Dermis microvascular lymphatic vessel endothelial cell (primary cell): ENCODE measurements at regions not wholly inside any gene's neighbourhood (a gene's known extent, or its start where the extent isn't known, plus 50 kb on each side); places are given as distances from the start of the nearest gene placed in this dataset.

Source experiments
- DNase-seq, 2 donors: peaks; one replicate each; pipeline versions ENCODE4 v3.0.0 to v3.0.0-alpha.2; 2010; ENCODE audit warnings: low read depth in 2 of 2

DNA sequence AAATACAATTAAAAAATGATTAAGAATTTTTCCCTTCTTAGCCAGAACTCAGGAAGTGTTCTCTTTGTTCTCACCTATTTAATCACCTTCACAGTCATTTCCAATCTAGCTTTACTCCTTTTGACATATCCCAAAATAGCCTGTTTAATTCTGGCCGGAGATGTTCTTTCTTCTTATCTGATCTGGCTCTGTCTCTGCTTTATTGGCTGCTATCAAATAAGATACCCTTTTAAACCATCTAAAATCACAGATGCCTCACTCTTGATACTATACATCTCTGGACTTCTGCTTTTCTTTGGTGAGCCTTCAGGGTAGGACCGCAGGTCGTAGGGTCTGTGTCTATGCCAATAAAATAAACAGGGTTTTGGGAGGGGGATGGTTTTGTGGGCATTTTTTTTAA lies 319.2 kb upstream of the SEMA6D start:
- no peak for DNase-seq

DNA sequence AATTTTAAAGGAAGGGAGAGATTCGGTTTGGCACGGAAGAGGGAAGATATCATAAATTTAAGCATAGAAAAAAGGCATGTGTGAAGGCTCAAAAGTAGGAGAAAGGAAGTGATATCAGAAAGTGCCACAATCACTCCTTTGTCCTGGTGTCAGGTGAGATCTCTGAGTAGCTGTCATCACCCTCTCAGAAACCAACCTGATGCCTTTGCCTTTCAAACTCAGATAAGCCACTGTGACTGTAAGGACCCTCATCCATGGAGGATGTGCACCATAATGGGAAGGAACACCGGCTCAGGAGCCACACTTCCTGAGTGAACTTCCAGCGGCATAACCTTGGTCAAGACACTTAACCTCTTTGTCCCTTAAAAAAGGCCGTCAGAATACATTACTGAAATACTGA lies 318.7 kb upstream of the SEMA6D start:
- DNase-seq, result no peak

DNA sequence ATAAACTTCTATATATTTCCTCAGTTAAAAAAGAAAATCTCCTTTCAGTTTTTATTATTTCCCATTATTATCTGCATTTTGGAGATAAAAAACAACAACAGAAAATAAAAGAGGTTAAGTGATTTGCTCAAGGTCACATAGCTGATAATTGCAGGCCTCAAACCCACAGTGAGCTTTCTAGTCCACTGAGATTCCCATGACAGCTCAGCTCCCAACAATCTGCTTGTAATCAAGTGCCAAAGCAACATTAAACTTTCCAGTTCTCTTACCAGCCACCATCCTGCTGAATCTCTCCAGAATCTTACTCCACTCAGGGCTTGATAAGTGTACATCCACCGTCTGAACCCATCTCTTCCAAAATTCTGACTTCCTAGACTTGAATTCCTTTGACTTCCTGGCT lies 318.2 kb upstream of the SEMA6D start:
- no peak for DNase-seq

DNA sequence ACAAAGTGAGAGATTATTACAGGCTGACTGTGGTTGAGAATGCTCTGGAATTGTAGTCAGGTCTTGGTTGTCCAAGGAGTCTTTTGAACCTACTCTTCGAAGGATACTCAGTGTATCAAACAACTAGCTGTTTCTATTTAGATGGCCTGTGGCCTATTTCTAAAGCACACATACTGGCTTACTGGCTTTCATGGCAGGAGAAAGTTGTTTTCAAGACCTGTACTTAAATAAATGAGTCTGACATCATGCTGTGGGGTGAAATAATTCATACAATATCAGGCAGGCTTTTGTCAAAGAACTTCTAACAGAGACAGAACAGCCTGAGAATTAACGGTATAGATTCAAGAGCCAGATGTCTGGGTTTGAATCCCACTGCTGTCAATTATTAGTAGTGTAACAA lies 316.7 kb upstream of the SEMA6D start:
- DNase-seq, result no peak

DNA sequence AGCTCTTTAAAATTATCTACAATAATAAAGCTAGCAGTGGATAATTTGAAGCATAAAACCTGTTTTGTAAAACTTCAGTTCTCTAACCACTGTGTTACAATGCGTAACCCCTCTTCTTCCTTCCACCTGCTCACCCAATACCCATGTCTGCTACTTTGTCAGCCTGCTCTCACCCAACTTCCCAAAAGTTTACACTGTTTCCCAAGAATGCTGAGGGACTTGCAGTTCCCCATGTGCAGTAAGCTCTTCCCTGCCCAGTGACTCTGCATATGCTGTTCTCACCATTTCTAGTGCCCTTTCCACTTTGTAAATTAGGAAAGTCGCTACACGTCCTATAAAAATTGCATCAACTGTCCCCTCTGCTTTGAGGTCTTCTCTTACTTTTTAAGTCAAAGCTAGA lies 315.9 kb upstream of the SEMA6D start:
- no peak for DNase-seq

DNA sequence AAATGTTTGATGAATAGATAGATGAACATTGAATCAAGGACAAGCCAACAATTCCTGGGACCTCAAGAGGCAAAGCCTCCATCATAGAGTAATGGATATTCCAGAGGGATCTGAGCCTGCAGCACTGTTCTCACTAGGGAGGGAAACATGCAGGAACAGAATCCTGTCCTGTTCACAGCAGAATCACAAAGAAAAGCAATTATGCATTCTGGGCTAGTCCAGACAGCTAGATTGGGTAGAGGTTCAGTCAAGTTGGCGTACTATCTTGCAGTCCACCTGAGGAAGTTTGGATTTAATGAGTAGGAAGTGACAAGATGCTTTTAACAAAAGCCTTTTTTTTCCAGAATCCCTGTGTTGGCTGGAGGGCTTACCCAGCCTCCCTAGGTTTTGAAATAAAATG lies 314.5 kb upstream of the SEMA6D start:
- DNase-seq, result no peak

DNA sequence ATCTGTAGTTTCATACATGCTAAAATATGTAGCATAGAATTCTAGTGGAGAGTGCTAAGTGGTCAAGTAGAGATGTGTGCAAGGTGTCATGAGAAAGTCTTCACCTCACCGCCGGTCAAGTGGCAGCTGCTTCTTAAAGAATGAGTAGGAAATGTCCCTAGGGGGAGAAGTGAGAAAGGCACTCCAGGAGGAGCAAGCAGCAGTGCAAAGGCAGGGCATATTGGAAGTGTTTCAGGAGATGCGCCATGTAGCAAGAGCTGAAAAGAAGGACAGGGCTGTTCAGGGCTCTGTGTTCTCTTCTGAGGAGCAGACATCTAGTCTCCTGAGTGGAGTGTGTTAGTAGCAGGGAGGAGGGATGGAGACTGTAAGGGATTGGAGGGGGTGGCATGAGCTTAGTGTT lies 312.4 kb upstream of the SEMA6D start:
- DNase-seq, result no peak

DNA sequence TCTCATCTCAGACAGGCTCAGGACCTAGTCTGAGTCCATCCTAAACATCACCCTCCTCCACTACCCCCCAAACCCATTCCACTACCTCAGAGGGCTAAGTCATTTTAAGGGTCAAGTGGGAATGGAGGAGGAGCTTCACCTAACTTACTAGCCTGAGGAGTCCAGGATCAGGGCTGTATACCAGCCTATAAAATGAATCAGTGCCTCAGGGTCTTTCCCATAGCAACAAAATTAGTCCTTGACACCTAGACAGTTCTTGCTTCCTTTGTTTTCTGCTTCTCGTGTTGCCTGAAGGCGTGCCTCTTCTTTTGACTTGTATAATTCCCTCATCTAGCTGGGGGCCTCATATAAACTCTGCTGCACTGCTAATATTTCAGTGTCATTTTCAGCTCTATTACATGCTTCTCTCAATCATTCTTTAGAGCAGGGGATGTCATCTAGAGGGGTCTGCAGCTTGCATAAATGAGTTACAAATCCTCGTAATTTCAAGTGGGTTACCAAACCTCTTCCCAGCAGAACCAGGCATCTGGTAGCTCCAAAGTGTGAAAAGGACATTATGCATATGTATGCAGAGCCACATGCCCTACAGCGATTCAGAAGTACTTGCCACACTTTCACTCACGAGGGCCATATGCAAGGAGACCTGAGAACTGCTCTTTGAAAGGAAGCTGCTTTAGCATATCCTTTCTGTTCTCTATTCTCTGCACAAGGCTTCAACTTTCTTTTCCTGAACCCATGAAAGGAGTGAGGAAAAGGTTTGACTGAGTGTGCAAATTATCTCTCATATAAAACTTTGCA lies 311.7 kb upstream of the SEMA6D start:
- DNase-seq, result no peak

DNA sequence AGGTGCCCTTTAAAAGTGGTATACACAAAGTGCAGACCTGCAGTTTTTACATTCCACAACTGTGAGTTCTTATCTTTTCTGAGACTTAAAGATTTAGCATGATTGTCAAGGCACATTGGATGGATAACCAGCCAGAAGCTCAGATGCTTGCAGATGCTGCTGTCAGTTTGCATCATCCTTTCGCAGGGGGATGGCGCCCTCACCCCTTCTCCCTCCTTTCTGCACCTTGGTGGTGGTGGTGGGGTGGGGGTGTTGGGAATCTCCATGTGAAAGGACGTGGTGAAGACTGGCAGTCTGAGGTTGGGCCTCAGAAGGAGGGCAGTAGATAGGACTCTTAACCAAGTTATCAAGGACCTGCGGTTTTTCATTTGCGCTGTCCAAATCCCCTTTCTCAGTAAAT lies 309.6 kb upstream of the SEMA6D start:
- no peak for DNase-seq

DNA sequence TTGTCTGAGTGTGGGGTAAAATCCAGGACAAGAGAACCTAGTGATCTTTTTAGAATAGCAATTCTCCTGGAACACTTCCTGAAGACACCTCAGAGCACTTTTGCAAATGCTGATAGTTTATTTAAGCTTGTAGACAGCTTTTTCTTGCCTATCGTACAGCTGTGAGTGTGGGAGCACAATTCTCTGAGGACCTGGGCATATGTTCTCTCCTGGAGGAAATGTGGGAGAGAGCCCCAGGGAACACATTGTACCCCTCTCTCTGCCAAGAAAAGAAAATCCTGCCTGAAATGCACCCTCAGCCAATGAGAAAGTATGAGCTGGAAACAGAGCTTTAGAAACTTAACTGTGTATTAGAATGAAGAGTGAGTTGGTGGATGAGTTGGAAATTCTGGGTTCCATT lies 308.3 kb upstream of the SEMA6D start:
- DNase-seq, result no peak

DNA sequence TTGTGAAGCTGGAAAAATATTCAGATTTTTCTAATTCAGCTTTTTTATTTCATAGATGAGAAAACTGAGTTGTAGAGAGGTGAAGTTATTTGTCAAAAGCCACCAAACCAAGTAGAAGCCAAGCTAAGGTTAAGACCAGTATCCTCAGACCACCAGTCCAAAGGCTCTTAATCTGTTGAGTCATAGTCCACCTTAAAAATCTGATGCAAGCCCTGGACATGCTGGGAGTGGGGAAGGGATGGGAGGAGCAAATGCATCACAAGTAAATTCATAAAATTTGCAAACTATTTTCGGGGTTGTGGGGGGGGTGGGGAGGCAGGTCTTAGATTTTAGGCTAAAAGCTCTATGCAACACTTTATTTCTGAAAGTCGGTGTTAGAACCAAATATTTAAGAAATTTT lies 307.7 kb upstream of the SEMA6D start:
- DNase-seq, result no peak

DNA sequence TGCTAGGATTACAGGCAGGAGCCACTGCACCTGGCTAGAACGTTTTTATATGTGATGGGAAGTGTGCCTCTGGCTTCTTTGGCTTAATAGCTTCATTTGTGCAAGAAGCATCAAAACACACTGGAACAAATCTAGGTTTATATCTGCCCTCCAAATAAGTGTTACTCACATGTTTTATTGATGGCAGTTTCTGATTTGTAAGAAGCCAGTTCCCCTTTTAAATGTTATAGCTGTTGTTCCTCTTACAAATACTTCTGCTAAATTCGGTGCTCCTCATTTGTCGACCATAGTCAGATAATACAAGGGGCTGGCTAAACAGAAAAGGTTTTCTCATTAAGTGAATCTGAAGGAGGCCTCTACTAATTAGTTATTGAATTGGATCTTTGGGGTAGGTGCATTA lies 307.1 kb upstream of the SEMA6D start:
- no peak for DNase-seq

DNA sequence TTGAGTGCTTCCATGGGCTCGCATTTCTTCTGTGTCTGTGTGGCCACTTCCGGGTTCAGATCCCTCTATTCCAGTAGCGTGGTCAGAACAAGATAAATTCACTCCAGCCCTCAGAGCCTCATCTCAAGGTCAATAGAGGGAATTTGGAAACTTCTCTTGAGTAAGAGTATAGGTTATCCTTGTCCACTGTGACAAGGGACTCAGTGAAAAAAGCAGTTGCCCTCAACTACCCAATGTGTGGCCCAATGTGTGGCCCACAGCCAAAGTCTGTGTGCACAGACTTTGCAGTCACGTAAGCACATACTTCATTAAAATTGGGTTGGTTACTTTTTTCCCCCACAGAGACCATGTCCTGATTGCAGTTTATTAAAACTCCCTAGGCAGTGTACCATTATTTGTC lies 305.6 kb upstream of the SEMA6D start:
- no peak for DNase-seq

DNA sequence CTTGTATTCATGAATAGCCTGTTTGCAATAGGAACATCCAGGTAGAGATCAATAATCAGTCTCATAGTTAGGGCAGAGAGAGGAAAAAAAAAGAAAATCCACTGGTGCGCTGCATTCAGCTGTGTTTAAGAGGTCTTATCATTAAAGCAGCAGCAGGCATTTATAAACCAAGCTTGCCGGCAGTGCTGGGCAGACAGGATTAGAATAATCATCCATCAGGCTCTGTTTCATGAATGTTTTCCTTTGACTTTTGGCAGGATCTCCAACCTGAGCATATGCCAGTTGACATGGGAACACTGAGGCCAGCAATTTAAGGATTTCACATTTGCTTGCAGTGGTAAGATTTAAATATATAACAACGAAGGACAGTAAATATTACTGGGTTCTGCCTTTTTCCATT lies 305.2 kb upstream of the SEMA6D start:
- no peak for DNase-seq

DNA sequence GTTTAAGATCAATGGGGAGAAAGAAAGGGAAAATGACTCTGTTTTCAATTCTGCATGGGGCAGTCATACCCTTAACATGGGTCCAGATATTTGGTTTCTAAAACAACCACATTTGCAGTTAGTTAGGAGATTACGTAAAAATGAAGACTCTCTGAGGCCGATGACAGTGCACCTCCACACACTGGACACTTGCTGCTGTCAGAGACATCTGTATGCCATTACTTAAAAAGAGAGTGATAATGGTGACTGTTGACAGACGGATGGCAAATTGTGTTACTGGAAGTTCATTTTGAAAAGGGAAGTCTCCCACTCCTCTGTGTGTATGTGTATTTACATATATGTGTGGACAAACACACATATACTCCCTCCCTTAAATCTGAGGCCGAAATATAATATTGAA lies 304.5 kb upstream of the SEMA6D start:
- DNase-seq, result no peak

DNA sequence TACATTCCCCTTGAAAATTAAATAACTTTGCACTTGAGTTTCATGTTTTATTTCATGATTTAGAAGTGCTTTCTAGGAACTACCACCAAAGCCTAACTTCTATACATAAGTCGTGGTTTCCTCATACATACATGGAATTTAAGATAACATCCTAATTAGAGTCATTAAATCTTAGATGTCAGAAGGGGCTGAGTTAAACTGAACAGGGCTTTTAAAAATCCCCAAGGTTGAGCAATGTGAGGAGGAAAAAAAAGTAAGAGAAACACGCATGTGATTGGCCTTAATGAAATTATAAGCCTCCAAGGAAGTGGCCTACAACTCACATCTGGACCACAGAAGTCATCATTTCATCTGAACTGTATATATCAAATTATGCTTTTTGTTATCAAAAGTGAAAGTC lies 303.1 kb upstream of the SEMA6D start:
- DNase-seq, result no peak

DNA sequence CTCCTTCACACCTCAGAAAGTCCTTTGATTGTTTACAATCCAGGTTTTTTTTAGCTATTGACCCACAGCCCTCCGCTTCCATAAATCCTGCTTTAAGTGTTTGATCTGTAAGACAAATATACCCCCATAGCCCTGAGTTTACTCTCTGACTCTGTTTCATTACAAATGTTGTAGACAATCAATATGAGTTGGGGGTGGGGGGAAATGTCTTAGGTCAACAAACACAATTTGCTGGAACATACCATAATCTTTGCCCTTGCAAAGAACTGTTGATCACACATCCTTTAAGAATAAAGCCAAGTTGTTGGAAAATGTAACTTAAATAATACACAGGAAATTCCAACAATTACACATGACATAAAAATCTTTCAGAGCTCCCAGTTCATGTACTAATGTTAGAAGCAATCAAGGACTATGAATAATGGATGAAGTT lies 301.8 kb upstream of the SEMA6D start:
- peak in 1 of 2 donors; percentile 82 for DNase-seq

DNA sequence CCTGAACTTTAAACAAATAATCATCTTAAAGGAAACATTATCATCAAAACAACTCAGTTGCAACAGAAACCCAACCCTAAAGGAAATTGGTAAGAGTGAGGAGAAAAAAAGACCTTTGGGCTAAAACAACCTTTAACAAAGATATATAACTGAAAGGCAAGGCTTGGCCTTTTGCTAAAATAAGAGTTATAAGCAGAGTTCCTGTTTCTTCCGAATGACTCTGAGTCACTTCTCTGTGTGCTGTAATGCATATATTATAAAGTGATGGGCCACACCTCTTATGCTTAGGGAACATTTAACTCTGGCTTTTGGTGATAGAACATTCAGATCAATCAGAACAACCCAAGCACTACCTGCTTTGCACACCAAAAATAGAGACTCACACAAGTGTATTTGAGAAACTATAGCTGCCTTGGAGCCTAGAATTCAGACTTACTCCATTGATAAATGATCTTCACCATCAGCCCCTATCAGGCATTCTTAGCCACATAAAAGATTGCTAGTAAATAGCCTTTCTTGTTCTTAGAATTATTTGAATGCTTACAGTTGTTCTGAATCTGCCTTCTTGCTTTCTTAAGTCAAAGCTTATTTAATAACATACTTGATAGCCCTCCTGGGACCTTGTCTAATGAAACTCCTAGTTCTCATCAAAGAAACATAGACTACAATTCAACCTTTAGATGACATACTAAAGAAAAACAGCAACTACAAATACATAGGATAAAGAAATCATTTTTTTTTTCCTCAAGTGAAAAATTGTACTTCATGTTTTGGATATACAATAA lies 294.2 kb upstream of the SEMA6D start:
- DNase-seq, result peak in 1 of 2 donors; percentile 66

DNA sequence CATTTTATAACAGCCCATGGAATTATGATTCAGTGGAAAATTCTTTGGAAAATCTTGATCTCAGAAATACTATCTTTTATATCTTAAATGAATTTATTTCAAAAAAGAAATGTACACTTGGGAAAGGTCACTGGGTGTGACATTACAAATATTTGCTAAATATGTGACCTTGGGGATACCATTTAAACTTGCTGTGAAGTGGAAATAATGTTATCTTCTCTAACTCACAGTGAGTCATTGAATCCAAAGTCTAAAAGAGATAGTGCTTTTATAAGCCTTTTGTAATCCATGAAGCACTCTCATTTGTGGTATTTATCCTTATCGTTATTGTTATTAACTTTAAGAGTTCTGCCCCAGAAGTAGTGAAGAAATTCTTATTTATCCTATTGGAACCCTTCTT lies 289.8 kb upstream of the SEMA6D start:
- DNase-seq, result no peak

DNA sequence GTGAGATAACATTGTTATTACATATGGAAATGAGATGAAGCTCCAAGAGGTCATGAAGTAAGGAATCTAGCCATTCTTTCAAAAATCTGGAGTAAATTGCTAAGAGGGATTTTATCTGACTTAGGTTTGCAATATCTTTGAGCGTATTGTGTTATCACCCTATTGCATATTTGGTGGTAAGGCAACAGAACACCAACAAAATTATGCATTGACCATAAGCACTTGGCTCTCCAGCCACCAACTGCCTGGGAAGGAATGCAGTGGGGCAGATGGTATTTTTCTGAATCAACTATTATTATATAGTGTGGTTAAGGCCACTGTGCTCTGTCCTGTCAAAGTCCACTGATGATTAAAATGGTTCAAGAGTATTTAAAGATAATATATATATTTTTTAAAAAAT lies 287.9 kb upstream of the SEMA6D start:
- DNase-seq, result no peak

DNA sequence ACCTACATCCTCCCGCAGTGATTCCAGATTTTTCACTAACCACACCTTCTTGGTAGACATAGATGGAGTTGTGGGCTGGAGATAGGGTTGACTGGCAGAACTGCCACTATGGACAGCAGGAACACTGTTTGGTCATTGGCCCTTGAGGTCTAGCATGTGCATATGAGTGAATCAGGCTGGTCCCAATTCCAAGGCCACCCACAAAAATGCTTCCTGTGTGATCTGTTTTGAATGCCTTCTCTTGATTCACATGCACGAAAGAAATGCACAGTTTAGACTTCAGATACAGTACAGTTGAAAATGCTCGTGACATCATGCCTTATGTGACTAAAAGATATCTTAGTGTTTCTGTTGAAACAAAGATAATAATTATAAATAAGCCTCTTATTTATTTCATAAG lies 285.8 kb upstream of the SEMA6D start:
- no peak for DNase-seq

DNA sequence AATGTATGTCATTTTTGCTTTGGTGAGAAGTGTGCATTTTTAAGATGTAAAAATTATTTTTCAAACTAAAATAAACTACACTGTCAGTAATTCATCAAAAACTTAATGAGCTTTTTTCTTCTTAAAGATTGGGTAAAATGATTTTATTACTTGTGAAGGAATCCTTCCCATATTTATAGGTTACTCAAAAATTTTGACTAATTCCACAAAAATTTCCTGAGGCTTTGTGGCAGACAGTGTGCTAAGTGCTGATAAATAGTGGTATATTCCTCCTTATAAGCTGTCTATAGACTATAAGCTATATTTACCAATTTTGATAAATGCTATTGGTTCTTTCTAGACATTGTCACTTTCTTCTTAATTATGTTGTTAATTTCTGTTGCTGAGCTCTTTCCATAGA lies 284.5 kb upstream of the SEMA6D start:
- no peak for DNase-seq

DNA sequence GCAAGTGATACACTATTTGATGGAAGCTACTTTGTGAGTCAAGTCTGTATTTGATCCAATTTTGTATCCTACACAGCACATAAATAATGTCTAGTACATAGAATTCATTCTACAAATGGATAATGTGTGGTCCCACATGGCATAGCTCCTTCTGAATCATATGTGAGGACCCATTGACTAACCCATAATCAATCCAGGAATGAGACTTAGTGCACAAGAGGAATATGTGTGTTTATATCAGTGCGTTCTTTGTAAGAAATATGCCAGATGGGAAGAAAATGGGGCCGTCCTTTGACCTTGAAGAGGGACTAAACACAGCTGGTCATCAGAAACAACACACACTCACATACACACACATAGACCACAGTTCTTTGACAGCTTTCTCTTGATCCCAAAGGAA lies 282.7 kb upstream of the SEMA6D start:
- no peak for DNase-seq
